HepG2 (cell line): ENCODE measurements at regions not wholly inside any gene's neighbourhood (a gene's known extent, or its start where the extent isn't known, plus 50 kb on each side); places are given as distances from the start of the nearest gene placed in this dataset.

Experiments used
- ATAC-seq: fragments of 200-7000 bp; cut with Tn5 transposase; 3 replicates; pipeline ENCODE4 v1.9.1; 2020; ENCODE audit warnings: mild to moderate bottlenecking, moderate library complexity
- BruUV-seq: library from RNA; stranded (reverse); fragments of 400-500 nt; replicated peaks from 2 replicates; lab custom pipeline; 2021; lab: Mats Ljungman, UMichigan
- CTCF ChIA-PET: fragments of 300-600 bp; formaldehyde crosslinking; extraction: SDS; loops from one replicate; lab custom pipeline; 2021; ENCODE audit warnings: low total read pairs, inconsistent platforms, low intra/inter-chr PET ratio; lab: Yijun Ruan, JAX
- POLR2A ChIA-PET: fragments of 350-600 bp; sonication (Branson Sonifier 250); formaldehyde crosslinking; loops from one replicate; lab custom pipeline; 2020; ENCODE audit warnings: antibody characterized with exemption, inconsistent platforms; lab: Yijun Ruan, JAX
- DNase-seq: peaks from one replicate; pipeline ENCODE4 v3.0.0-alpha.2; 2015; ENCODE audit warnings: low spot score
- FAIRE-seq: peaks from 3 replicates; lab custom pipeline; 2011; peaks lifted over from hg19 to GRCh38; lab: Jason Lieb, UNC
- H2AFZ ChIP-seq: one replicate; pipeline ENCODE4 v1.6.1; 2011; ENCODE audit warnings: low read length, inconsistent platforms
- H3K27ac ChIP-seq: fragments of 300-600 bp; 3 replicates; pipeline ENCODE4 v1.8.0; 2011; ENCODE audit warnings: mixed run types, mild to moderate bottlenecking, mixed read lengths, low read length, inconsistent platforms; ENCODE audit not compliant: insufficient read depth; ENCODE audit errors: extremely low read length
- H3K27me3 ChIP-seq, 2 experiments: fragments of 200-600 bp in 1 of 2; 2 replicates in 1 of 2; 3 replicates in 1 of 2; pipeline versions ENCODE4 v1.6.0 to v1.8.0; 2011; ENCODE audit warnings: low read length in 2 of 2, mild to moderate bottlenecking in 2 of 2, moderate library complexity in 2 of 2, inconsistent platforms in 1 of 2; ENCODE audit not compliant: insufficient read depth in 2 of 2, control insufficient read depth in 1 of 2
- H3K36me3 ChIP-seq, 2 experiments: fragments of 200-600 bp in 1 of 2; replicated peaks in 1 of 2; 2 replicates in 1 of 2; 3 replicates in 1 of 2; pipeline versions ENCODE4 v1.5.1 to v1.8.0; 2011; ENCODE audit warnings: low read length in 2 of 2, inconsistent platforms in 1 of 2; ENCODE audit not compliant: insufficient read depth in 2 of 2, control insufficient read depth in 1 of 2
- H3K4me1 ChIP-seq: 2 replicates; pipeline ENCODE4 v1.5.1; 2012; ENCODE audit warnings: low read length, inconsistent platforms; ENCODE audit not compliant: insufficient read depth
- H3K4me2 ChIP-seq: 2 replicates; pipeline ENCODE4 v1.6.0; 2011; ENCODE audit warnings: low read depth, low read length, inconsistent platforms
- H3K4me3 ChIP-seq, 3 experiments: fragments of 200-600 bp in 1 of 3; sonication (generic), shearing (Covaris generic) in 1 of 3; replicated peaks in 1 of 3; 2 replicates each; pipeline ENCODE4 v1.5.1; 2011 to 2016; ENCODE audit warnings: low read length in 3 of 3, inconsistent platforms in 2 of 3, low read depth in 2 of 3, mild to moderate bottlenecking in 2 of 3, control low read depth in 1 of 3, mixed read lengths in 1 of 3; ENCODE audit not compliant: insufficient read depth in 1 of 3
- H3K79me2 ChIP-seq: one replicate; pipeline ENCODE4 v1.6.1; 2011; ENCODE audit warnings: low read length, inconsistent platforms; ENCODE audit not compliant: insufficient read depth
- H3K9ac ChIP-seq: 2 replicates; pipeline ENCODE4 v1.6.0; 2011; ENCODE audit warnings: mild to moderate bottlenecking, low read depth, low read length, inconsistent platforms; ENCODE audit not compliant: insufficient read depth
- H3K9me3 ChIP-seq: 2 replicates; pipeline ENCODE4 v1.5.1; 2012; ENCODE audit warnings: mild to moderate bottlenecking, low read length
- H4K20me1 ChIP-seq: 2 replicates; pipeline ENCODE4 v1.6.0; 2011; ENCODE audit warnings: inconsistent platforms, mild to moderate bottlenecking, low read length, moderate library complexity; ENCODE audit not compliant: insufficient read depth
- CBX2 ChIP-seq, 2 experiments: fragments of 200-600 bp in 1 of 2; sonication (generic); formaldehyde crosslinking in 1 of 2; IDR thresholded peaks; 2 replicates each; pipeline versions ENCODE4 v1.7.0 to v1.8.1; 2018 to 2022; ENCODE audit warnings: low read depth in 2 of 2, low read length in 1 of 2, mild to moderate bottlenecking in 1 of 2, missing genetic modification reagents in 1 of 2
- KLF13 ChIP-seq: sonication (generic); formaldehyde crosslinking; IDR thresholded peaks from 2 replicates; pipeline ENCODE4 v1.4.0; 2020; ENCODE audit warnings: mild to moderate bottlenecking, missing genetic modification reagents
- NFYC ChIP-seq: IDR thresholded peaks from 2 replicates; pipeline ENCODE4 v1.6.1; 2016; ENCODE audit warnings: missing genetic modification reagents, missing compliant biosample characterization
- NPAS2 ChIP-seq: sonication (generic); formaldehyde crosslinking; IDR thresholded peaks from 2 replicates; pipeline ENCODE4 v1.8.0; 2022; ENCODE audit warnings: mild to moderate bottlenecking, missing genetic modification reagents, borderline replicate concordance
- REL ChIP-seq: sonication (generic); formaldehyde crosslinking; conservative IDR thresholded peaks from 2 replicates; pipeline ENCODE4 v1.8.0; 2022; ENCODE audit warnings: mild to moderate bottlenecking, missing genetic modification reagents, moderate library complexity
- in situ Hi-C: cut with HindIII; loops from 2 replicates; pipeline ENCODE4 v1.10.0; 2017; ENCODE audit warnings: low pct_unique_long_range_greater_than_20kb; ENCODE audit not compliant: extremely low pct_ligation_motif_present
- intact Hi-C: fragments of 100-400 bp; cut with micrococcal nuclease; formaldehyde crosslinking; loops from one replicate; pipeline ENCODE4 v1.10.0; 2022; ENCODE audit not compliant: unreplicated experiment
- TF ChIP-seq, protein P1 (sequence below): sonication (generic); formaldehyde crosslinking; IDR thresholded peaks from 2 replicates; pipeline ENCODE4 v1.4.0; 2020; ENCODE audit warnings: missing genetic modification reagents
- TF ChIP-seq, protein P2 (sequence below): sonication (generic); formaldehyde crosslinking; IDR thresholded peaks from 2 replicates; pipeline ENCODE4 v1.8.1; 2023; ENCODE audit warnings: mild to moderate bottlenecking, inconsistent platforms, moderate library complexity, missing genetic modification reagents, borderline replicate concordance
- TF ChIP-seq, protein P3 (sequence below): sonication (generic); formaldehyde crosslinking; IDR thresholded peaks from 2 replicates; pipeline ENCODE4 v1.5.0; 2020; ENCODE audit warnings: missing genetic modification reagents, mild to moderate bottlenecking, borderline replicate concordance

DNA sequence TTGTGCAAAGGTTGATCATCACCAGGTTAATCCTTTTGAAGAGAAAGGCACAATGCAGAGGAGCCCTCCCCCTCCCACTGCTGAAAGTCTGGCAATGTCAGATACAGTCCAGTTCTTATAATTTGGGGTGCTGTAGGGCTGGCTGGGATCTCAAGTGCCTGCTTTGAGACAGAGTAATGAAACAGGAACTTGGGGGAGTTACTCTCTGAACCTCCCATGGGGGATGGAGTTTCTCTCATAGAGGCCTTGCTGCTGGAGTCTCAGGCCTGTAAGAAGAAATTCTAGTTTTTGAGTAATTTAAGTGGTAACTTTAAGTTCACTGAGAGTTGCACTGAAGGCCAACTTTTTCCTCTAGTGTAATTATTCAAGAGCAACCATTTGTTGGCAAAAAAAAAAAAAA is 410.5 kb downstream of the KCNRG start:
- POLR2A ChIA-PET = no interaction called here

More for the DNA sequence above, 410.5 kb downstream of the KCNRG start:
- intact Hi-C loops = no loop called here
- Histone ChIP-seq H3K36me3 (peaks cover under 1 to 1% of the 10 kb centered on the region in 2 experiments; a peak in 3 of 5 replicates), H3K4me2 (no peak overlapping the region), H3K27me3 (no peaks in the 10 kb centered on the region; a peak in 1 of 5 replicates), H4K20me1 (no peaks in the 10 kb centered on the region), H3K4me1 (peaks cover 10% of the 10 kb centered on the region; the same call in 1 of the 2 replicates), H3K9me3 (no peaks in the 10 kb centered on the region), H3K79me2 (no peaks in the 10 kb centered on the region), H3K9ac (no peak overlapping the region), H3K4me3 (no peak overlapping the region)
- FAIRE-seq = no peak
- in situ Hi-C loops = no loop called here
- CTCF ChIA-PET = no interaction called here
- TF ChIP-seq, protein P1, sequence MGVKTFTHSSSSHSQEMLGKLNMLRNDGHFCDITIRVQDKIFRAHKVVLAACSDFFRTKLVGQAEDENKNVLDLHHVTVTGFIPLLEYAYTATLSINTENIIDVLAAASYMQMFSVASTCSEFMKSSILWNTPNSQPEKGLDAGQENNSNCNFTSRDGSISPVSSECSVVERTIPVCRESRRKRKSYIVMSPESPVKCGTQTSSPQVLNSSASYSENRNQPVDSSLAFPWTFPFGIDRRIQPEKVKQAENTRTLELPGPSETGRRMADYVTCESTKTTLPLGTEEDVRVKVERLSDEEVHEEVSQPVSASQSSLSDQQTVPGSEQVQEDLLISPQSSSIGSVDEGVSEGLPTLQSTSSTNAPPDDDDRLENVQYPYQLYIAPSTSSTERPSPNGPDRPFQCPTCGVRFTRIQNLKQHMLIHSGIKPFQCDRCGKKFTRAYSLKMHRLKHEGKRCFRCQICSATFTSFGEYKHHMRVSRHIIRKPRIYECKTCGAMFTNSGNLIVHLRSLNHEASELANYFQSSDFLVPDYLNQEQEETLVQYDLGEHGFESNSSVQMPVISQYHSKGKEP (CRISPR knock-in tag) = no peak
- TF ChIP-seq, protein P2, sequence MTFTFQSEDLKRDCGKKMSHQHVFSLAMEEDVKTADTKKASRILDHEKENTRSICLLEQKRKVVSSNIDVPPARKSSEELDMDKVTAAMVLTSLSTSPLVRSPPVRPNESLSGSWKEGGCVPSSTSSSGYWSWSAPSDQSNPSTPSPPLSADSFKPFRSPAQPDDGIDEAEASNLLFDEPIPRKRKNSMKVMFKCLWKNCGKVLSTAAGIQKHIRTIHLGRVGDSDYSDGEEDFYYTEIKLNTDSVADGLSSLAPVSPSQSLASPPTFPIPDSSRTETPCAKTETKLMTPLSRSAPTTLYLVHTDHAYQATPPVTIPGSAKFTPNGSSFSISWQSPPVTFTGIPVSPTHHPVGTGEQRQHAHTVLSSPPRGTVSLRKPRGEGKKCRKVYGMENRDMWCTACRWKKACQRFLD (CRISPR knock-in tag) = no peak
- TF ChIP-seq NFYC (CRISPR knock-in tag) (no peak), KLF13 (no peak), NPAS2 (CRISPR knock-in tag) (no peak), REL (CRISPR knock-in tag) (no peak), CBX2 (IDR thresholded peaks at IDR 0.05; ENCODE audit: low read depth, low read length) (no peak), CBX2 (CRISPR knock-in tag; IDR thresholded peaks at IDR 0.05; ENCODE audit: low read depth) (no peak)
- TF ChIP-seq, protein P3, sequence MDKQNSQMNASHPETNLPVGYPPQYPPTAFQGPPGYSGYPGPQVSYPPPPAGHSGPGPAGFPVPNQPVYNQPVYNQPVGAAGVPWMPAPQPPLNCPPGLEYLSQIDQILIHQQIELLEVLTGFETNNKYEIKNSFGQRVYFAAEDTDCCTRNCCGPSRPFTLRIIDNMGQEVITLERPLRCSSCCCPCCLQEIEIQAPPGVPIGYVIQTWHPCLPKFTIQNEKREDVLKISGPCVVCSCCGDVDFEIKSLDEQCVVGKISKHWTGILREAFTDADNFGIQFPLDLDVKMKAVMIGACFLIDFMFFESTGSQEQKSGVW (CRISPR knock-in tag) = no peak
- TF ChIP-seq, all 625 proteins: peak for 0
- Histone ChIP-seq H3K27ac (no peak overlapping the region), H2AFZ (no peak overlapping the region)
- no peak for DNase-seq
- no peak for ATAC-seq
- no TSS peak for BruUV-seq
